ENCODE measurements at regions not wholly inside any gene's neighbourhood (a gene's known extent, or its start where the extent isn't known, plus 50 kb on each side); places are given as distances from the start of the nearest gene placed in this dataset.
"Not testable (repeated sequence)": the region's sequence is repeated elsewhere in the genome, so short reads cannot be mapped to it uniquely, and the experiment has no call there.

DNA sequence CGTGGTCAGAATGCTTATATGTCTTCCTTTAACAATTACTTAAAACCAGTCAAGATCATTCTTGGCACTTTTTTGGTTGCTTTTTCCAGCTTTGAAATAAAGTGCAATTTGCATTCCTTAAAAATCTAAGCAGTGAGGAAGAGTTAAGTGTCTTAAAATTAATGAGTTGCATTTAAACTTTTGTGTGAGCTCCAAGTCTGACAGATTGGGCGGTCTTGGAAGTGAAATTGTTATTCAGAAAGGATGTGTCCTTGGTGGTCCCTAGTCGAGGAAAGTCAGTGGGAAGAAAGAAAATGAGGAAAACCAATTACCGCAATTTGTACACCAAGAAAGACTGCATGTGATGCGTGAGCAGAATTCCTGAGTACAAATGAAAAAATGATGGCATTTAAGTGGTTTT is 132.5 kb downstream of the HHIPL2 start:
- FAIRE-seq, result no peak

DNA sequence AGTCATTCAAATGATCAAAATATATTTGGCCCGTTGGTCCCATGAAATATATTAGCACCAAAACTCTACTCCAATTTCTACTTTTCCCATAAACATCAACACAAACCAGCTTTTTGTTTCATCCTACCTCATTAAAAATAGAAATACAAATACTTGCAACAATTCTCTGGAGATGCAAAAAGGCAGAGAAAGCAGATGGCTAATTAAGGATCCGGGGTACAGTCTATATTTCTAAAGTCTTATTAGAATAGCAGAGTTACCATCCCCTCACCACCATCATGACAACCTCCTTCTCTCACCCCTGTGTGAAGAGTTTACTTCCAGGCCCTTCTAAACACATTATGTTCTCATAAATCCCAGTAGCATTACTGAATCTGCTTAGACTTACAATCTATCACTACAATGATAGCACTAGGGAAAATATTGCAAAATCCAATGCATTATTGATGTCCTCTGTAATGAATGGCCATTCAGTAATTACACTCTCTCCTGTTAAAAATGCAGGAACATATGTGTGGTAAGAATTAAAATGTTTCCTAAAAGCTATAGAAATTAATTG is 133.8 kb downstream of the HHIPL2 start:
- no peak for FAIRE-seq

DNA sequence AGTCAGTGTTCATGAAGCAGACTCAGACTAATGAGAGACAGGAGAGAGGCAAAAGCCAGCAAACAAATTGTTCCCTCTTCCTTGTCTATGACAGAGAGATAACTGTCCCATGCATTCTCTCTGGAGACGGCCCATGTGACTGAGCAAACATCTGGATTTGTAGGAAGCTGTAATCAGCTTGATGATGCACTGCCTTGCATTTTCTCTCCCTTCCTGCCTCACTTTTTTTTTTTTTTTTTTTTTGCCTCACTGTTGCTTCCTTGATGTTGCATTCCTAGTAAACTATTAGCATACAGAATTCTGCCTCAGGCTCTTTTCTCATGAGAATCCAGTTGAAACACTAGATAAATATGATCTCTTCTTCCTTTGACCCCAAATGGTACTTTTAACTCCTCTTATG is 134.5 kb downstream of the HHIPL2 start:
- no peak for FAIRE-seq

DNA sequence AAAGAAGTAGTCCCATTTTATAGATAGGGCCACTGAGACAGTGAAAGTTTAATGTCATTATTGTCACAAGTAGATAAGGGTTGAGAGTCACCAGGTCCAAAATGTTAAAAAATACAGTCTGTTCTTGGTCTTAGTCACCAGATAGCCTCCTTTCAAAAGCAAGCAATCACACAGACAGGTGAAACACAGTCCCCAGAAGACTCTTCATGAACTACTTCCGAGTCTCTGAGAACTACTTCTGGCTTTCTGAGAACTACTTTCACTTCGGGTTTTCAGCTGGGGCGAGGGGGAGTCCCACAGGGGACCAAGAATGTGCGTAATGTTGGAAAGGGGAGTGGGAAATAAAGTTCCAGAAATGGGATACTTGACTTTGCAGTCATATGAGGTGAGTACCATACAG is 143.2 kb downstream of the HHIPL2 start:
- no peak for FAIRE-seq

DNA sequence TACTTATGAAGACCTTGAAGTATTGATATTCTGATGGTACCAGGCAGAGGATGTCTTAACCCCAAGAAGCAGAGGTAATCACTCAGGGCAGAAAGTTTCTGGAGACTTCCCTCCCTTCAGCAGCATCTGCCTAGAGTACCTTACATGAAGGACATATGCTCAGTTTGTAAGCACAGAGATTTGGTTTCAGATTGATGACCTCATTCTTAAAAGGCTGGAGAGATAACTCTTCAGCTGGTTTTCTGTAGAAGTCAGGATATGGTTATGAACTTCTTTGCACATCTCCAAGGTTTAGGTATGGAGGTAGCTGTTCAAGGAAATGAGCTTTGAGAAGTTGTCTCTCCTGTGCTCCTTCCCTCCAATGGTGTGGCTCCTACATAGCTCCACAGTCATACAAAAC is 148.7 kb downstream of the HHIPL2 start:
- FAIRE-seq, result no peak

DNA sequence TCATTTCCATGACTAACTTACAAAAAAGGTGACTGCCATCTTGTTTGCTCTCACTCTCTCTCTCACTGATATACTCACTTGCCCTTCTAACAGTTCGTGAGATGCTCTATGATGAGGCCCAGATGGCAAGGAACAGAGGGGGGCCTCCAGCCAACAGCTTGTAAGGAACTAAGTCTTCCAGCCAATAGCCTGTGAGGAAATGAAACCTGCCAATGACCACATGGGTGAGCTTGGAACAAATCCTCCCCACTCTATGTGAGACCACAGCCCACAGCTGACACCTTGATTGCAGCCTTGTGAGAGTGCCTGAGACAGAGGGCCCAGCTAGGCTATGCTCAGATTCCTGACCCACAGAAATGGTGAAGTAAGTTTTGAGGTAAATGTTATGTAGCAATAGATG is 153.7 kb downstream of the HHIPL2 start:
- no peak for FAIRE-seq

DNA sequence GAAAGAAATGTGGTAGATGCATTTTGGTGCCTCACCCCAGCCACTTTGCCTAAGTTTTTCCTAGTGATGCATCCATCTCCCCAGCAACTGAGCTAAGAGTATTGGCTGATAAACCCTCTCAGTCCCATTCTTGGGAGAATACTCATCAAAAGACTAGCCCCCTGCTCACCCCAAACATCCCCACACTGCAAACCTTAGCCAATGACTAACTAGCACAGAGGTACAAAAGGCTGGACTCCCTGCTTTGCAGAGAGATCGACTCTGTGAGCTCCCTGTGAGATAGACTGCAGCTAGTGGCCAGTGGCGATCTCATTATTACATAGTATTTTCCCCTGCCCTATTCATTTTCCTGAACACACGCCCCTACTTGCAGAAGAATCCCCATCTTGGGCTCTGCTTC is 155.3 kb downstream of the HHIPL2 start:
- no peak for FAIRE-seq

DNA sequence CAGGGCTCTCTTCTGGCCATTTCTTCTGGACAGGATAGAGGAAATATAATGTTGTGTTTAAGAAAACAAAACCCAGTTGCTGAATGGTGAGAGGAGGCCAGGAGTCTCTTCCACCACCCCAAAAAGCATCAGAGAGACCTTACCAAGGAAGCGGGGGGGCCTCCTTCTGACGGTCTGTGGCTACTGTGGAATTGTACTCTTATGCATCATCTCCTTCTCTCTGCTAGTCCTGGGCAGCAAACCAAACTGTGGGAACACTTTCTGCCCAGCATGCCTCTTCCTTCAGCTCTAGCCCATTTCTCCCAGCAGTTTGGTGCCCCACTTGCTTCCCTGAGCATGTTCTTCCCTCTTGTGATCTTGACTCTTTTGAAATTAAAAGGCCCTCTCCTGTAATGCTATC is 157.7 kb downstream of the HHIPL2 start:
- FAIRE-seq, result no peak

DNA sequence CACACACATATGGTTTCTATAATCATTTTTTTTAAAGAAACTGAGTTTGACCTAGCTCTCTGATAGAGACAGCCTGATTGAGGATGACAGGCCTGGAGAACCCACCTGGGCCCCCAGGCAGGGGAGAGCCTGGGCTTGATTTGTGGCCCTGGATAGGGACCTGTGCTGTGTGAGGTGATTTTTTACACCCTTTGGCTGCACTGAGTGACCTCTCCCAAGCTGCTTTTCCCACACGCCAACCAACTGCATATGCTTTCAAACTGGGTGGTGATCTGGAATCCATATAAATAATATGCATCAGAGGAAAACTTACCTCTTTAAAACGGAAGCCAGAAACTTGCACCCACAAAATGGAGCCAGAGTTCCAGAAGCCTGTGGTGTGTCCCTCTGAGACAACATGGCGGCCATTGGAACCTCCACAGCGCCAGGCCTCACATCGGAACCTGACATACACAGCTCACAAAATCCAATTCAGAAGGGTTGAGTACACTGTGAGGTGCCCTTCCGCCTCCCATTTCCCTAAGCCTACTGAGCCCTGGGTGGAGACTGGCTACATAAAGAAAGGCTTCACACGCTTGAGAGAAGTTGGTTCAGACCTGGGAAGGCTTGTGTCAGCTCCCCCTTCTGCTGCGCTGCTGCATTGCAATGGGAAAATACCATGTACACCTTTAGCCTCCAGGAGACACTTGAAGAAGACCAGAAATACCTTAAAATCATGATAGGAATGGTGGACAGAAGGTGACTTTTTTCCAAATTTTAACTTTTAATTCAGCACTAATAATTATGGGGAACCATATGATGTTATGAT is 160.7 kb downstream of the HHIPL2 start:
- FAIRE-seq, result no peak

DNA sequence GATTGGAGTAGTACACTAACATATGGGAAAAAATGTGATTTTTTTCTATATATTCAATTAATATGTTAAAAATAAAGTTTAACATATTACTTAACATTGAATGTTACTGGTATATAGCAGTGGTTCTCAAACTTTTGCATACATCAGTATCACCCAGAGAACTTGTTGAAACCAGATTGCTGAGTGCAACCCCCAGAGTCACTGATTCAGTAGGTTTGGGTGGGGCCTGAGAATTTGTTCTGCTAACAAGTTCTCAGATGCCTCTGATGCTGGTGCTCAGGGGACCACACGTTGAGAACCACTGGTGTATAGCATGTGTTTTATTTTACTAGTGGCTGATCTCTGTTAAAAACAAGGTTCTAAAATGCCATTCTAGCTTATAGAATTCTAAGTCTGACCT is 161.9 kb downstream of the HHIPL2 start:
- FAIRE-seq, result no peak

DNA sequence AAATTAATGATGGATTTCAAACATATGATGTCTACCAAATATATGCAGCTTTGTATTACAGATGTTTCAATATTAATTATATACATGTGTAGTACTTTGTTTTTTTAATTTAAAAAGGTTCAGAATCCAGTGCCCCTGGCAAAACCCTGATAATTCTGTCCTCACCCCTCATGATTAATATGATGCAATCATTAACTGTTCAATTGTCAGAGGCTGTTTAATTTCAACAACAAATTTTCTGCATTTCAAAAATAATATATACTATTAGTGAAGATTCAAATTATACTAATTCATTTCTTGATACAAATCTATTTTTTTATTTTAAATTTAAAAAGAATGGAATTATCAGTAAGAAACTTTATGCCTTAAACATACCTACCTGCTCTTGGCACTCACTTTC is 162.6 kb downstream of the HHIPL2 start:
- no peak for FAIRE-seq

DNA sequence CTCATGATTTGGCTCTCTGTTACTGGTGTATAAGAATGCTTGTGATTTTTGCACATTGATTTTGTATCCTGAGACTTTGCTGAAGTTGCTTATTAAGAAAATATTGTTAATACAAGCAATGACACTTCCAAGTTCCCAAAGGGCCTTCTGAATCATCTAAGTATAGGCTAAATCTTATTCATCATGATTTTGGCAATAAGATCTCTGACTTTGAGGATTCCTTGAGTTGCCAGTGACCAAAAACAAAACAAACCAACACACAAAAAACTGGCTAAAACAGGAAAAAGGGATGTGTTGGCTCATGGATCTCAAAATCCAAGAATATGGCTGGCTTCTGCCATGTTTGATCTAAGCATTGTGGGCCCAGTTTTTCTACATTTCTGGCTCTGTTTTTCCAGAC is 163.4 kb downstream of the HHIPL2 start:
- no peak for FAIRE-seq

DNA sequence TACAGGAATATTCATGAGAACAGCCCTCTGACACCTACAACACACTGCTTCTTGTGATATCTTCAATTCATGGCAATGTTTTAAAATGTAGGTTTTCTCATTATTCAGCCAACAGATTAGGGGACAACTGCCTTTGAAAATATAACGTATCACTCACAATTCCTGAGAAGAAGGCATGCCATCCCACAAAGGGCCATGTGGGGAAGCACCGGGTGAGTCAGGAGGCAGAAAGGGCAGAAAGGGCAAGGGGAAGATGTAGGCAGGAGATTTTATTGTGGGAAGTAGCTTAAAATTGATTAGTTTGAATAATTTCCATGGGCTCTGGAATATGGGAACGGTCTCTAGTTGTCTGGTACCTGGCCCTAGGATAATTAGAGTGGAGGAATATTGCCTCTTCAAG is 165.7 kb downstream of the HHIPL2 start:
- no peak for FAIRE-seq

DNA sequence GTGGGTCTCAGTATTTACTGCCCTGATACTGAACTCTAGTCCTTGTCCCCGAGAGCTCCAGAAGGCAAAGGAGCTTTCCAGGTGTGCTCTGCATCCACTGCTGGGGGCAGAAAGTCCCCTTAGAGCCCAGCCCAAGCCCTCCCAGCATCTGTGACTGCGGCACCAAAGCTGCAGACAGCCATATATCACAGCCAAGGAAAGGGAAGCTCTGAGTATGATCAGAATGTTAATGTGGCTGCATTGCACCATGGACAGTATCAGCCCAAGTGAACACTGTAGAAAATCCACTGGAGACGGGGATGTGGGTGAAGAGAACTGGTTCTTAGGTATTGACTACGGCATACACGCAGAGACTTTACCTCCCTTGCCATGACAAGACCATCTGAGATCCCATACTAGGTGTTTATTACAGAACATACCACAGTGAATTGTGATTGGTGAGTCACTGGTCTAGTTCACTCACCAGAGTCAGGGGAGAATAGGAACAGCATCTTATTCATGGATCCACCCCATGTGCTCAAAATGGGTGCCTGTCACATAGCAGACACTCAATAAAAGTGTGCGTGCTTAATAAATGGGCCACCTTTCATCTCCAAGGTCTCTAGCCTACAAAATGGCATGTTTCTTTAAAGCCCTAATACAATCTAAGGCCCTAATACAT is 170.3 kb downstream of the HHIPL2 start:
- no peak for FAIRE-seq

DNA sequence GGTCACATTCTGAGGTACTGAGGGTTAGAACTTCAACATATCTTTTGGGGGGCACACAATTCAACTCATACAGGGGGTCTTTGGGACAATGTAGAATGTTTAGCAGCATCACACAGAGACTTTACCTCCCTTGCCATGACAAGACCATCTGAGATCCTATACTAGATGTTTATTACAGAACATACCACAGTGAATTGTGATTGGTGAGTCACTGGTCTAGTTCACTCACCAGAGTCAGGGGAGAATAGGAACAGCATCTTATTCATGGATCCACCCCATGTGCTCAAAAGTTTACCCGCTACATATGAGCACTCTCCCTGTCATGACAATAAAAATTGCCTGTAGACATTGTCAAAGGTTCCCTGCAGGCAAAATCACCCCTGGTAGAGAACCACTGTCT is 171.1 kb downstream of the HHIPL2 start:
- not testable (repeated sequence) for FAIRE-seq

DNA sequence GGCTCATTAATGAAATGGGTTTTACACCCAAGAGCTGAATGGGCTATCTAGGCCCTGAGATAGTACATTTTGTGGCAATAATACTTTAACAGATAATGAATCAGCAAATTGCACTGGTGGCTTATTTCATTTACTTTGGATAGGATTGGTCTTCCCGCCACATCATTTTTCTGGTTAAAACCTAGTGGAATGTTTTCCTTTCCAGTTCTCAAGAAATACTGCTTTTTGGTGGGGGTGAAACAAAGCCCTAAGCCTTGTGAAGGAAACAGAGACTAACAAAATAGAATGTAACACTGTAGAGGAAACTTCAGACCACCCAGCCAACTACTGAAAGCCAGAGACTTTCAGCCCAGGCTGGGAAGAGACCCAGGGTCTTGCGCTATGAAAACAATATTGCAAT is 172.2 kb downstream of the HHIPL2 start:
- FAIRE-seq, result no peak

DNA sequence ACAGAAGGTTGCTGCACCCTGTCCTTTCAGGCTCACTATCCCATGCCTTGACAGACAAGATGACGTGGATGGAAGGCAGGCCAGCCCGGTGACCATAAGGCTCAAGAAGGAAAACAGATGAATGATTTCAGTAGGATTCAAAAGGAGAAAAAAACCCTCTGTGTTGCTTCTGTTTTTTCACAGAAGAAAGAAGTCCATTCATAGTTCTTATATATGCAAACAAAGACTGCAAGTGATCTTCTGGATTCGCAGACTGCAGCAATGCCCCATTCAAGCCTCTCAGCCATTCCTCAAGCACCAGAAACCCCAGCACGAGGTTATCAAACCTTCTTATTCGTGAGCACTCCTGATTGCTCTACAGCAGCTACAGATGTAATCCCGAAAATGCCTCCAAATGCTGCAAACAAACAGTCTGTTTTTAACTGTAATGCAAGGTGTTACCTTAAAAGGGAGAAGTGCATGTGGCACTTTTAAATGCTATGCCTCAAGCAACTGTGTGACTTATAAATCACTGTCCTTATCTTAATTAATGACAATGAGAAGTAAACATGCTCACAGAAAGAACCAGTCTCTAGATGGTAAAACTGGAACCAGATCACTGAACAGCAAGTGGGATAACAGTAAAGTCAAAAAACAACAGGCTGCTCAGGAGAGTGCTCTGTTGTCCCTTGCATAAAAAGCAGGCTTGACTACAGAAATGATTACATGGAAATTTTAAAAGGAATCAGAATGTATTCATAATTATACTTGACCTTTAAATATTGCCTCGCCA is 173.9 kb downstream of the HHIPL2 start:
- FAIRE-seq, result no peak

DNA sequence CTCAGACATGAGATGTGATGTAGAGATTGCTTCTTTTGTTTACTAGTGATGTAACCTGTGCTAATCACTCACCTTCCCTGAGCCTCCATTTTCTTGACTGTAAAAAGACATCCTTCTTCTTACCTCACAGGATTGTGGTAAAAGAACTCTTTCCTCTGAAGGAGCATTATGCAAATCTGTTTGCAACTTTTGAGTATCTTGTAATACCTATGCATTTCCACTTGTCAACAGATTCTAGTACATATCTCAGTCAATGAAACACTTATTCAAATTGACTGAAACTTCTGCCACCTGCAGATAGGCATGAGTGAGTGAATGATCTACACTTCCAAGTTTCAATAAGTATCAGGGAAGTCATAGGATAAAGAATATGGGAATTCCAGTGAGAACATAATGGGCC is 174.7 kb downstream of the HHIPL2 start:
- no peak for FAIRE-seq

DNA sequence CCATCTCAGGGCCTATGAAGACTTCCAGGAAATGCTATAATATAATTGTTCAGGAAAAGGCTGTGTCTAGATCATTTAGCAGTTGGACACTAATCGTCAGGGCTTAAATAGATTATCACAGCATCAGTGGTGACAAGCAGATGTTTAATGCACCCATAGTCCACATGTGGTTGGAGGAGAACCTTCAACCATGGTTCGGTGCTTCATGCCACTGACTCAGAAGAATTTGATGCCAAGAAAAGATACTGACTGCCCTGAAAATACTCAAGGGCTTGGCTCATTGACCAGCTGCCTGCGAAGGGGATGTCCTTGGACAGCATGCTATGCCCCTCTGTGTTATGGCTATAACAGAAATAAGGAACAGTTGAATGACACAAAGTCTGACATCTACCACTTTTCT is 175.7 kb downstream of the HHIPL2 start:
- FAIRE-seq, result no peak

DNA sequence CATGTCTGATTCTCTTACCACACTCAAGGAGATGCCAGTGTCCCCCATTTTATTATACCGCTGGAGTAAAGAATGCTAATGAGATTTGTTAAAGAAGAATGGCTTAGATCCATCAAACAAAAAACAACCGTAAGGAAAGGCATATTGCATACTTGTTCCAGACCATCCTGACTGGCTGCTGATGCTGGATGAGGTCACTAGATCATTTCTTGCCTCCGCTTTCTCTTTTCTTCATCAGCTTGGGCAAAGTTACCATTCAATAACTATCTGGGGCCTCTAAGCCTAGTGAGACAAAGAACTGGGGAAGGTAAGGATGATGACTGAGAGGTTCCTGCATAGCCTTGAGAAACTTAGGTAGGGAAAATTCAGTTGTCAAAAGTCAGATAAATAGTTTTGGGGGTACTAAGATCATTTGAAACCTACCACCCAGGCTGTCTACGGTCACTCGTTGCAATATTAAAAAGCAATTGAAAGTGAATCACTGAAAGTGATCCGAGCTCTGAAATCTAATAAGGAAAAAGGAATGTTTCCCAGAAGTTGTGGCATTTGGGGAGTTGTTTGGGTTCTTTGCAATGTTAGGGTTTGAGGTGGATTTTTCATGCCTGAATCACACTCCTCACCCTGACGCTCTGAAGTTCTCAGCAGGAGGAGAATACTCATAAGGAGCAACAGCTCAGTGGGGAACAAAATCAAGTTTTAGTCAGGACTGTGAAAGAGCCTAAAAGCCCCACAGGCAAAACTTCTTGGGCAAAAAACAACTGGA is 176.8 kb downstream of the HHIPL2 start:
- no peak for FAIRE-seq

DNA sequence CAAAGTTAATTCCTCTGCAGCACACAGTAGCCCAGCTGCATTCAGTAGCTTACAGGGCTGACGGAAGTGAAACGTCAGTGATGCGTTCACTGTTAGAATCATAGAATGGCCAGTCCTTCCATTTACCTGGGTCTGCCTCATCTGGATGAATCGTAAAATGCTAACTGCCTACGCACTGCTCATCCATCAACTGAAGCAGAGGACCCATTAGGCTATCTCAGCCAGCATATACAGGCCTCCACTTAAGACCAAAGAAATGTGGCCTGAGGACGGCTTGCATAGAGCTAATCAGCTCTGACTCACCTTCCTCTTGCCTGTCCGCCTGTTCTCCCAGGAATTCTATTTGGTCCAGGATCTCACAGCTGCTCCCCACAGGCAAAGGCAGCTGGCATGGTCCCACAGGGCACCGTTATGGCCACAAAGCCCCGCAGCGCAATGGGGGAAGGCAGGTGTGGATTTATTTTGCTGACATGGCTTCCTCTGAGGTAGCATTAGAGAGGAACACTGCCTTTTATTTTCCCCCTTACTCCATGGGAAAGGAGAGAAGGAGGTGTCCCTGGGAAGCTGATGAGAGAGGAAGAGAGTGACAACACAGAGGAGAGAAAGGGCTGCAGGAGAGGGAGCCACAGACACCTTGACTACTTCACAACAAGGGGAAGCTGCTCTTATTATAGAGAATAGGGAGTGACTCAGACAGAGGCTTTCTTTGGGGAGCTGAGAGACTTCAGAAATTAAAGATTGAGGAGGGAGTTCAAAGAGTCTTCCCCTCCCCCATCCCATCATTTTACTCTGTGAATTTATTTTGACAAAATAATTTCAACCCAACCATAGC is 177.6 kb downstream of the HHIPL2 start:
- FAIRE-seq, result no peak

DNA sequence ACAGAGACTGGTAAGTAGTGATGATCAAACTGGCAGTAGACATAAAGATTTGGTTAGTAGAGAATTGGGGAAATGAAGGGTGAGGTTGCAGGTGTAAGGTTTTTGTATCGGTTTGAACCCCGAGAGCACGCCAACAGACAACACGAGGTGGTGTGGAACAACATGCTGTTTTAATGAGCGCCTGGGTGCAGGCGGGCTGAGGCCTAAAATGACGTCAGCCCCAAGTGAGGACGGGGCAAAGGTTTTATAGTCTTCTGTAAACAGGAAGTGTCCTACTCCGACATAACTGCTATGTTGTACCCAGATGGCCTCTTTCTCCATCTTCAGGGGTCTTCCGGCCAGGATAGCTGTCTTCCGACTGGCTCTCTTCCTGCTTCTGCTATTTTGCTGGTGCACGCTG is 178.8 kb downstream of the HHIPL2 start:
- FAIRE-seq, result no peak
